ENCODE measurements at regions not wholly inside any gene's neighbourhood (a gene's known extent, or its start where the extent isn't known, plus 50 kb on each side); places are given as distances from the start of the nearest gene placed in this dataset.

GRCh38 chr3:30271781-30272180 lies 334.6 kb upstream of the TGFBR2 start:
- H3K4me3 ChIP-seq, result no peak overlapping the region
- H3K27me3 ChIP-seq, result no peaks in the 10 kb centered on the region
- no peaks in the 10 kb centered on the region for H3K36me3 ChIP-seq
- H3K27ac ChIP-seq, result no peak overlapping the region
- TF ChIP-seq, protein P1, sequence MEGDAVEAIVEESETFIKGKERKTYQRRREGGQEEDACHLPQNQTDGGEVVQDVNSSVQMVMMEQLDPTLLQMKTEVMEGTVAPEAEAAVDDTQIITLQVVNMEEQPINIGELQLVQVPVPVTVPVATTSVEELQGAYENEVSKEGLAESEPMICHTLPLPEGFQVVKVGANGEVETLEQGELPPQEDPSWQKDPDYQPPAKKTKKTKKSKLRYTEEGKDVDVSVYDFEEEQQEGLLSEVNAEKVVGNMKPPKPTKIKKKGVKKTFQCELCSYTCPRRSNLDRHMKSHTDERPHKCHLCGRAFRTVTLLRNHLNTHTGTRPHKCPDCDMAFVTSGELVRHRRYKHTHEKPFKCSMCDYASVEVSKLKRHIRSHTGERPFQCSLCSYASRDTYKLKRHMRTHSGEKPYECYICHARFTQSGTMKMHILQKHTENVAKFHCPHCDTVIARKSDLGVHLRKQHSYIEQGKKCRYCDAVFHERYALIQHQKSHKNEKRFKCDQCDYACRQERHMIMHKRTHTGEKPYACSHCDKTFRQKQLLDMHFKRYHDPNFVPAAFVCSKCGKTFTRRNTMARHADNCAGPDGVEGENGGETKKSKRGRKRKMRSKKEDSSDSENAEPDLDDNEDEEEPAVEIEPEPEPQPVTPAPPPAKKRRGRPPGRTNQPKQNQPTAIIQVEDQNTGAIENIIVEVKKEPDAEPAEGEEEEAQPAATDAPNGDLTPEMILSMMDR (IDR thresholded peaks at IDR 0.05), result no peak
- no peak for TF ChIP-seq POLR2A (IDR thresholded peaks at IDR 0.05)
- no peak for TF ChIP-seq POLR2AphosphoS5 (IDR thresholded peaks at IDR 0.05; ENCODE audit: insufficient read depth in 1 of 2, low read depth in 1 of 2)
- DNase-seq (ENCODE audit: extremely low spot score in 2 of 2), result no peak
- intact Hi-C loops (cut with DNase I), result no loop called here
- H3K9me3 ChIP-seq, result no peaks in the 10 kb centered on the region
- peaks cover 6% of the 10 kb centered on the region for H3K4me1 ChIP-seq

GRCh38 chr3:30273304-30274072 lies 332.9 kb upstream of the TGFBR2 start:
- intact Hi-C loops (cut with DNase I), result no loop called here
- Histone ChIP-seq H3K4me1 (no peaks in the 10 kb centered on the region), H3K9me3 (no peaks in the 10 kb centered on the region), H3K4me3 (no peak overlapping the region), H3K27me3 (no peaks in the 10 kb centered on the region), H3K36me3 (no peaks in the 10 kb centered on the region), H3K27ac (no peak overlapping the region)
- DNase-seq (ENCODE audit: extremely low spot score in 2 of 2), result no peak
- TF ChIP-seq POLR2AphosphoS5 (IDR thresholded peaks at IDR 0.05; ENCODE audit: insufficient read depth in 1 of 2, low read depth in 1 of 2), result no peak
- no peak for TF ChIP-seq POLR2A (IDR thresholded peaks at IDR 0.05)
- TF ChIP-seq, protein P1 (IDR thresholded peaks at IDR 0.05), result no peak

DNA sequence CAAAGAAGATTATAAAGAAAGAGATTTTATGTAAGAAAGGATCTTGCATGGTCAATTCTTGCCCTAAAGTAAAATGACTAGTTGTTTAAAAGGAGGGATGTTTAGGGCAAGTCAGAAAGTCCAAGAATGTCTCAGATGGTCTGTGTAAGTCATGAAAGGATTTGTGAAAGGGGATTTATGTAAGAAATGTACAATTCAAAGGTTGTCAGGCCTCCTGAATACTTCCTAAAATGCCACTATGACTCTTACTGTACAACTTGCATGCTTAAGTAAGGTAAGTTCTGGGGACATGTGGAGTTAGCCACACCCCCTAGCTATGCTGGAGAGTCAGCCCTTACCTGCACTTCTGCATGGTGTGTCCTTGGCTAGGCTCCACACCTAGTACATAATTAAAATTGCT lies 328.9 kb upstream of the TGFBR2 start:
- H3K9me3 ChIP-seq, result no peaks in the 10 kb centered on the region
- peaks cover 5% of the 10 kb centered on the region for H3K4me1 ChIP-seq
- H3K4me3 ChIP-seq, result no peak overlapping the region
- no peak for DNase-seq (ENCODE audit: extremely low spot score in 2 of 2)
- H3K36me3 ChIP-seq, result no peaks in the 10 kb centered on the region
- H3K27me3 ChIP-seq, result no peaks in the 10 kb centered on the region
- no peak for TF ChIP-seq POLR2AphosphoS5 (IDR thresholded peaks at IDR 0.05; ENCODE audit: insufficient read depth in 1 of 2, low read depth in 1 of 2)
- TF ChIP-seq, protein P1 (IDR thresholded peaks at IDR 0.05), result no peak
- no peak for TF ChIP-seq POLR2A (IDR thresholded peaks at IDR 0.05)
- no peak overlapping the region for H3K27ac ChIP-seq
- intact Hi-C loops (cut with DNase I), result no loop called here

DNA sequence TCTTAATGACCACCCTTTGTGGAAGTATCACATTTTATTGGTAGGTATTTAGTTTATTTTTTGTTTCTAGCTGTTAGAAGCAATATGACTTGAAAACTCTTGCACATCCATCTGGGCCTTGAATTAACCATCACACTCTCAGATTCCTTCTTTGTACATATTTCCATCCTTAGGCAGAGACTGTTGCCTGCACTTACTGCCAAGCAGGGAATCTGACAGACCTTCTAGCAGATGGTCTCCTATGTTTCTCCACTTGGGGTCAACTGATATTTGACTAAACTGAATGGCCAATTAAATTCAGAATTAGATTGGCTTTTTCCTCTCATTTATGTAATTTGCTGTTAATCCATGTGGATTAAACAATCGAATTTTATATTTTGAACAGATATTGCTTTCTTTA lies 324.9 kb upstream of the TGFBR2 start:
- H3K27ac ChIP-seq, result no peak overlapping the region
- H3K36me3 ChIP-seq, result no peaks in the 10 kb centered on the region
- H3K9me3 ChIP-seq, result no peaks in the 10 kb centered on the region
- H3K4me1 ChIP-seq, result peaks cover 22% of the 10 kb centered on the region
- intact Hi-C loops (cut with DNase I), result no loop called here
- no peaks in the 10 kb centered on the region for H3K27me3 ChIP-seq
- DNase-seq (ENCODE audit: extremely low spot score in 2 of 2), result no peak
- no peak for TF ChIP-seq POLR2A (IDR thresholded peaks at IDR 0.05)
- no peak for TF ChIP-seq POLR2AphosphoS5 (IDR thresholded peaks at IDR 0.05; ENCODE audit: insufficient read depth in 1 of 2, low read depth in 1 of 2)
- TF ChIP-seq, protein P1 (IDR thresholded peaks at IDR 0.05), result no peak
- no peak overlapping the region for H3K4me3 ChIP-seq

- Histone ChIP-seq H3K9me3 (no peaks in the 10 kb centered on the region), H3K27ac (no peak overlapping the region), H3K36me3 (no peaks in the 10 kb centered on the region), H3K4me1 (peaks cover 29% of the 10 kb centered on the region), H3K4me3 (no peak overlapping the region), H3K27me3 (no peaks in the 10 kb centered on the region)
- no peak for DNase-seq (ENCODE audit: extremely low spot score in 2 of 2)
- TF ChIP-seq POLR2AphosphoS5 (IDR thresholded peaks at IDR 0.05; ENCODE audit: insufficient read depth in 1 of 2, low read depth in 1 of 2) (peak in 1 of 2 donors; percentile 71), POLR2A (IDR thresholded peaks at IDR 0.05) (no peak)
- TF ChIP-seq, protein P1 (IDR thresholded peaks at IDR 0.05), result no peak
- intact Hi-C loops (cut with DNase I), result loop anchor here (2.0 kb wide), 1 partner anchor 21 kb away; no protein-coding TSS in a partner anchor
These were observed 324.2 kb upstream of the TGFBR2 start for GRCh38 chr3:30282154-30282696.
